Kidney (tissue), 10 donors: ENCODE measurements at regions not wholly inside any gene's neighbourhood (a gene's known extent, or its start where the extent isn't known, plus 50 kb on each side); places are given as distances from the start of the nearest gene placed in this dataset.
"Not testable (repeated sequence)": the region's sequence is repeated elsewhere in the genome, so short reads cannot be mapped to it uniquely, and the experiment has no call there.

Source experiments
- DNase-seq, 5 donors: peaks; one replicate each; pipeline ENCODE4 v3.0.0-alpha.2; 2013 to 2020
- FAIRE-seq: peaks from 2 replicates; lab custom pipeline; 2012; peaks lifted over from hg19 to GRCh38; lab: Jason Lieb, UNC
- H3K27ac ChIP-seq, 2 donors: one replicate each; pipeline ENCODE4 v1.7.0; 2013; ENCODE audit warnings: low read depth in 2 of 2, low read length in 2 of 2, inconsistent platforms in 1 of 2
- H3K27me3 ChIP-seq: one replicate; pipeline ENCODE4 v1.7.1; 2013; ENCODE audit warnings: low read length, inconsistent platforms; ENCODE audit not compliant: control insufficient read depth, insufficient read depth
- H3K36me3 ChIP-seq, 3 donors: one replicate each; pipeline versions ENCODE4 v1.7.0 to v1.7.1; 2013; ENCODE audit warnings: low read length in 3 of 3, control low read depth in 1 of 3, inconsistent platforms in 1 of 3; ENCODE audit not compliant: insufficient read depth in 3 of 3, control insufficient read depth in 2 of 3
- H3K4me1 ChIP-seq, 3 donors: one replicate each; pipeline versions ENCODE4 v1.7.0 to v1.7.1; 2013; ENCODE audit warnings: low read length in 3 of 3, inconsistent platforms in 1 of 3, low read depth in 1 of 3; ENCODE audit not compliant: control insufficient read depth in 2 of 3, insufficient read depth in 2 of 3
- H3K4me3 ChIP-seq, 3 donors: one replicate each; pipeline versions ENCODE4 v1.7.0 to v1.8.1; 2013; ENCODE audit warnings: low read length in 3 of 3, control low read depth in 1 of 3, inconsistent platforms in 1 of 3
- H3K9ac ChIP-seq, 3 donors: one replicate each; pipeline versions ENCODE4 v1.7.0 to v1.7.1; 2013; ENCODE audit warnings: low read length in 3 of 3, control low read depth in 1 of 3, inconsistent platforms in 1 of 3
- H3K9me3 ChIP-seq, 3 donors: one replicate each; pipeline versions ENCODE4 v1.7.0 to v1.7.1; 2013; ENCODE audit warnings: low read length in 3 of 3, control low read depth in 1 of 3, inconsistent platforms in 1 of 3; ENCODE audit not compliant: control insufficient read depth in 2 of 3, insufficient read depth in 1 of 3
- intact Hi-C: fragments of 100-400 bp; cut with DNase I; formaldehyde crosslinking; loops from one replicate; pipeline ENCODE4 v1.11.1; 2022
- donor health status: control.
- donor health status: control.
- donor health status: DM: yes; HTN: yes; CAD: no.
- donor health status: Normal renal cell carcinoma (clear cell type).

- peak in 1 of 5 donors; percentile 46 for DNase-seq
- FAIRE-seq, result not testable (repeated sequence)
Measured at GRCh38 chr4:49229713-49230112, 243.6 kb downstream of the CWH43 start.

DNA sequence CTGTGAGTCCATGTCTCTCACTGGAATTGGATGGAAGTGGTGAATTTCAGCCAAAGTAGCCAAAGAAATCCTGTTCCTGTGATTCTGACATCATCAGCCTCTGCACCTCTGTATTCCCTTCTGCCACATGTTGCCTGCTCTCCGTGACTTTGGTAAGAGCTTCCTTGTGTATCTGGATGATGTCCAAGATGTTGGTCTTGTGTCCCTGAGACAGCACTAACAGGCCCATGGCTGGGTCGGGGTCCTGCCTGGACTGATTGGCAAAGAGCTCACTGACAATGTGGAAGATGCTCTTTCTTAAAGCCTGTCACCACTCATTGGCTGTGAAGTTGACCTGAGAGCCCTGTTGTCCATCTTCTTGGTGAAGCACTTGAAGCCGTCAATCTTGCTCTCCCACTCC lies 247.3 kb downstream of the CWH43 start:
- DNase-seq, H3K4me1 ChIP-seq, H3K9ac ChIP-seq, H3K36me3 ChIP-seq, H3K4me3 ChIP-seq, H3K27ac ChIP-seq, intact Hi-C loops, H3K9me3 ChIP-seq, FAIRE-seq, H3K27me3 ChIP-seq: not testable (repeated sequence)

More at GRCh38 chr4:49229713-49230112, 243.6 kb downstream of the CWH43 start:
- H3K4me3 ChIP-seq, intact Hi-C loops, H3K9ac ChIP-seq, H3K4me1 ChIP-seq, H3K27me3 ChIP-seq, H3K36me3 ChIP-seq, H3K27ac ChIP-seq, H3K9me3 ChIP-seq: not testable (repeated sequence)

DNA sequence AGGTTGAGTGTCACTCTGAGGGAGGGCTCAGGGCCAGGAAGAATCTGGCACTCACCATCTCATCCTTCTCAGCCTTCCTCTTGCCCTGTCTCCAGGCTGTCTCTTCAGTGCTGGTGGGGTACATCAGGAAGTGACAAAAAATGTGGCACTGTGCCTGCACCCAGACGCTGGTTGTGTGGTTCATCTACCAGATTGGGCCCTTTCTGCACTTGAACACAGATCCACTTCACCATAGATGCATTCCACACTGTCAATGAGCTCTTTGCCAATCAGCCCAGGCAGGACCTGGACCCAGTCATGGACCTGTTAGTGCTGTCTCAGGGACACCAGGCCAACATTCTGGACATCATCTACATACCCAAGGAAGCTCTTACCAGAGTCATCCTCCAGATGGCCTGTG lies 247.7 kb downstream of the CWH43 start:
- intact Hi-C loops, H3K9me3 ChIP-seq, H3K9ac ChIP-seq, DNase-seq, H3K27ac ChIP-seq, H3K4me3 ChIP-seq, H3K4me1 ChIP-seq, H3K27me3 ChIP-seq, H3K36me3 ChIP-seq, FAIRE-seq: not testable (repeated sequence)

GRCh38 chr4:49234382-49234781 lies 248.3 kb downstream of the CWH43 start:
- DNase-seq, H3K27me3 ChIP-seq, H3K36me3 ChIP-seq, H3K9me3 ChIP-seq, FAIRE-seq, H3K4me1 ChIP-seq, H3K4me3 ChIP-seq, intact Hi-C loops, H3K27ac ChIP-seq, H3K9ac ChIP-seq: not testable (repeated sequence)

DNA sequence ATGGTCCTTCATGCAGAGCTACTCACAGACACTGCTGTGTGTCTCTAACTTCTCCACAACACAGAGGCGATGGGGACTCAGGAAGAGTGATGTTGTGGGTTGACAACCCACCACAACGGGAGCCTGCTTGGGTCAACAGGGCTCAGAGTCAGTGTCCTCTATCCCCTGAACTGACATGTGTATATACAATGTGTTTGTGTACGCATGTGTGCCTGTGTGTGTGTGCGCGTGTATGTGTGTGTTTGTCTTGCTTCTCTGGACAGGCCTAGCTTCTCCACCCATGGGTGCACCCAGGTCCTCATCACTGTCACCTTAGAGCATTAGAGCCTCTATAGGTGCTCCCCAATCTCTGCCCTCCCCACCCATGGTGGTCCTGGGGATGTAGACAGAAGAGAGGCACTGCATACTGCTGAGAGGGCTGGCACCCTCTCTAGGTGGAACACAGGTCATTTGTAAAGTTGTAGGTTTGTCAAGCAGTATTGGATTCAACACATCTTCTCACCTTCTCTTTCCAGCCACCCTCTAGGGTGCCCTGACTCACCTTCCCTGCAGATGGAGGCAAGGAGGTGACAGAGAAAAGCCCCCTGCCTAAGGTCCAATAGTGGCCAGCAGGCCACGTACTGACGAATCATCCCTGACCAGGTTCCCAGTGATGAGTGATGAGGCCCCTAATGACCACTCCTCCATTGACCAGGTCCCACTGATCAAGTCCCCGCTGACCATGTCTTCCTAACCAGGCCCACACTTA lies 249.5 kb downstream of the CWH43 start:
- H3K9me3 ChIP-seq, H3K4me1 ChIP-seq, intact Hi-C loops, H3K4me3 ChIP-seq, FAIRE-seq, H3K9ac ChIP-seq, DNase-seq, H3K36me3 ChIP-seq, H3K27me3 ChIP-seq, H3K27ac ChIP-seq: not testable (repeated sequence)

DNA sequence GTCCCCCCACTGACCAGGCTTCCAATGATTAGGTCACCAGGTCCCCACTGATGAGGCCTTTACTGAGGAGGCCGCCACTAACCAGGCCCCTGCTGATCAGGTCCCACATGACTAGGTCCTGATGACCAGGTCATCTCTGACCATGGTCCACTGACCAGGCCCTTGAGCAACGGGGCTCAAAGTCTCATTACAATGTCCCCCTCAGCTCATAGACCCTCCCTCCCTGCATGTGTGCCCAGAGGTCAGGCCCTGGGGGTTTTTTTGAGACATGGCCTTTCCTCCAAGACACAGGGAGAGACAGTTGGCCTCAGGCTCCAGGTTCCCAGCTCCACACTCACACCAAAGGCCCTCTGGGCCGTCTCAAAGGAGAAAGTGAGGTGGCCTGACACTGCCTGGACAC lies 250.4 kb downstream of the CWH43 start:
- H3K4me1 ChIP-seq, H3K27ac ChIP-seq, FAIRE-seq, intact Hi-C loops, H3K9me3 ChIP-seq, H3K4me3 ChIP-seq, H3K27me3 ChIP-seq, H3K36me3 ChIP-seq, H3K9ac ChIP-seq: not testable (repeated sequence)
- DNase-seq, result peak in 1 of 5 donors; percentile 57

DNA sequence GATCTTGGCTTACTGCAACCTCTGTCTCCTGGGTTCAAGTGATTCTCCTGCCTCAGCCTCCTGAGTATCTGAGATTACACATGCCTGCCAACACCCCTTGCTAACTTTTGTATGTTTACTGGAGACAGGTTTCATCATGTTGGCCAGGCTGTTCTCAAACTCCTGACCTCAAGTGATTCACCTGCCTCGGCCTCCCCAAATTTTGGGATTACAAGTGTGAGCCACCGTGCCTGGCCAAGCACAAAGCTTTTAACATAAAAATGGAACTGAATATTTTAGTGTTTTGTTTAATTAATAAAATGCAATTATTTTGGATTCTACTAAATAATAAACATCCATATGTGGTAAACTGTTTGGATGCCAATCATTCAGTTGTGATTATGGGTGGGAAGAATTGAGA lies 255.2 kb downstream of the CWH43 start:
- H3K4me3 ChIP-seq, intact Hi-C loops, H3K9ac ChIP-seq, FAIRE-seq, DNase-seq, H3K36me3 ChIP-seq, H3K27me3 ChIP-seq, H3K27ac ChIP-seq, H3K9me3 ChIP-seq, H3K4me1 ChIP-seq: not testable (repeated sequence)

DNA sequence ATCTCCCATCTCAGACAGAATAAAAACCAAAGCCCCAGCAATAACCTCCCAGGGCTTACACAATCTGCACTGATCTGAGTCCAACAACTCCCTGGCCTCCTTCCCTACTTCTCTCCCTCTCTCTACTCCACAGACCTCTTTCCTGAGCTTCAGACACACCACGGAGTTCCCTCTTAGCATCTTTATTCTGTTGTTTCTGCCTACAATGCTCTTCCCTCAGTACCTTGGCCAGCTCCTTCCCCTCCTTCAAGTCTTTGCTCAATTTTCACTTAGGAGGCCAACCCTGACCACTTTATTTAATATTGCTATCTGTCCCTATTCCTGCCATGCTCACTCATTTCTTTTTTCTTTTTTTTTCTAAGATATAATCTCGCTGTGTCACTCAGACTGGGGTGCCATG lies 276.7 kb downstream of the CWH43 start:
- FAIRE-seq, intact Hi-C loops: not testable (repeated sequence)

More for the DNA sequence above, 276.7 kb downstream of the CWH43 start:
- not testable (repeated sequence) for H3K9ac ChIP-seq, H3K27me3 ChIP-seq, H3K4me1 ChIP-seq, H3K27ac ChIP-seq, H3K4me3 ChIP-seq, DNase-seq, H3K9me3 ChIP-seq, H3K36me3 ChIP-seq
